Muscle of leg (tissue), 3 donors: ENCODE measurements at regions not wholly inside any gene's neighbourhood (a gene's known extent, or its start where the extent isn't known, plus 50 kb on each side); places are given as distances from the start of the nearest gene placed in this dataset.
"Not testable (repeated sequence)": the region's sequence is repeated elsewhere in the genome, so short reads cannot be mapped to it uniquely, and the experiment has no call there.

ENCODE experiments used
- DNase-seq: peaks from one replicate; pipeline ENCODE4 v3.0.0; 2013
- H3K27ac ChIP-seq: one replicate; pipeline ENCODE4 v1.5.1; 2013; ENCODE audit warnings: mild to moderate bottlenecking, low read length, control low read depth
- H3K27me3 ChIP-seq: one replicate; pipeline ENCODE4 v1.6.1; 2013; ENCODE audit warnings: low read length; ENCODE audit not compliant: control insufficient read depth, insufficient read depth
- H3K36me3 ChIP-seq: one replicate; pipeline ENCODE4 v1.6.1; 2013; ENCODE audit warnings: low read length; ENCODE audit not compliant: control insufficient read depth, insufficient read depth
- H3K4me1 ChIP-seq: one replicate; pipeline ENCODE4 v1.6.1; 2013; ENCODE audit warnings: low read length; ENCODE audit not compliant: control insufficient read depth, insufficient read depth
- H3K4me3 ChIP-seq: one replicate; pipeline ENCODE4 v1.5.1; 2013; ENCODE audit warnings: low read length, control low read depth
- H3K9me3 ChIP-seq: replicated peaks from 2 replicates; pipeline ENCODE4 v1.6.1; 2013; ENCODE audit warnings: low read depth, low read length; ENCODE audit not compliant: control insufficient read depth
- WGBS: methylation state at CpG from one replicate; pipeline ENCODE4 v1.1.5; 2013; ENCODE audit warnings: missing lambda C conversion rate; ENCODE audit not compliant: insufficient coverage; 5-methylcytosine and 5-hydroxymethylcytosine counted together

- no CpG with 5 or more reads among the region's 5 CpGs for WGBS
- H3K4me1 ChIP-seq, DNase-seq, H3K36me3 ChIP-seq, H3K27ac ChIP-seq, H3K4me3 ChIP-seq, H3K27me3 ChIP-seq: not testable (repeated sequence)
- peaks cover 18% of the 10 kb centered on the region for H3K9me3 ChIP-seq
These were observed 208.3 kb upstream of the HES1 start for GRCh38 chr3:193927413-193928206.

- Histone ChIP-seq H3K4me3 (no peak overlapping the region), H3K4me1 (no peaks in the 10 kb centered on the region), H3K27ac (no peak overlapping the region), H3K36me3 (no peaks in the 10 kb centered on the region), H3K9me3 (peaks cover 11% of the 10 kb centered on the region), H3K27me3 (no peaks in the 10 kb centered on the region)
- DNase-seq, result no peak
- WGBS, result 67% methylated on average over 5 of the region's 7 CpGs
These were observed 207.4 kb upstream of the HES1 start for GRCh38 chr3:193928354-193929209.

- 77% methylated on average over 5 of the region's 5 CpGs for WGBS
These were observed 206.6 kb upstream of the HES1 start for GRCh38 chr3:193929373-193929772.

GRCh38 chr3:193929921-193930646, 205.9 kb upstream of the HES1 start:
- WGBS, result 40% methylated on average over 1 of the region's 7 CpGs
- Histone ChIP-seq H3K27ac (no peak overlapping the region), H3K36me3 (no peaks in the 10 kb centered on the region), H3K9me3 (no peaks in the 10 kb centered on the region), H3K27me3 (no peaks in the 10 kb centered on the region), H3K4me1 (no peaks in the 10 kb centered on the region), H3K4me3 (no peak overlapping the region)
- peak; percentile 27 for DNase-seq

More at GRCh38 chr3:193929373-193929772, 206.6 kb upstream of the HES1 start:
- Histone ChIP-seq H3K4me1 (no peaks in the 10 kb centered on the region), H3K27me3 (no peaks in the 10 kb centered on the region), H3K9me3 (peaks cover 5% of the 10 kb centered on the region), H3K4me3 (no peak overlapping the region), H3K36me3 (no peaks in the 10 kb centered on the region), H3K27ac (no peak overlapping the region)
- no peak for DNase-seq

GRCh38 chr3:193932136-193932535, 203.8 kb upstream of the HES1 start:
- no peaks in the 10 kb centered on the region for H3K4me1 ChIP-seq
- no peak for DNase-seq
- H3K36me3 ChIP-seq, result no peaks in the 10 kb centered on the region
- no peaks in the 10 kb centered on the region for H3K27me3 ChIP-seq
- WGBS, result 100% methylated on average over 1 of the region's 2 CpGs
- no peak overlapping the region for H3K27ac ChIP-seq
- no peaks in the 10 kb centered on the region for H3K9me3 ChIP-seq
- no peak overlapping the region for H3K4me3 ChIP-seq

- WGBS, result 82% methylated on average over 1 of the region's 4 CpGs
- no peaks in the 10 kb centered on the region for H3K36me3 ChIP-seq
- no peak overlapping the region for H3K4me3 ChIP-seq
- H3K9me3 ChIP-seq, result no peaks in the 10 kb centered on the region
- H3K27me3 ChIP-seq, result no peaks in the 10 kb centered on the region
- DNase-seq, result no peak
- no peaks in the 10 kb centered on the region for H3K4me1 ChIP-seq
- H3K27ac ChIP-seq, result no peak overlapping the region
These were observed 203.4 kb upstream of the HES1 start for GRCh38 chr3:193932576-193932975.

- H3K36me3 ChIP-seq, result no peaks in the 10 kb centered on the region
- WGBS, result 63% methylated on average over 1 of the region's 1 CpG
These were observed 202.5 kb upstream of the HES1 start for GRCh38 chr3:193933451-193933850.

GRCh38 chr3:193935916-193936315, 200.0 kb upstream of the HES1 start:
- no peak overlapping the region for H3K4me3 ChIP-seq
- no CpG with 5 or more reads among the region's 1 CpG for WGBS
- no peaks in the 10 kb centered on the region for H3K9me3 ChIP-seq
- no peak overlapping the region for H3K27ac ChIP-seq
- H3K27me3 ChIP-seq, result no peaks in the 10 kb centered on the region
- no peak for DNase-seq
- no peaks in the 10 kb centered on the region for H3K36me3 ChIP-seq
- no peaks in the 10 kb centered on the region for H3K4me1 ChIP-seq

More at GRCh38 chr3:193933451-193933850, 202.5 kb upstream of the HES1 start:
- no peak overlapping the region for H3K4me3 ChIP-seq
- no peaks in the 10 kb centered on the region for H3K9me3 ChIP-seq
- no peak for DNase-seq
- no peaks in the 10 kb centered on the region for H3K27me3 ChIP-seq
- H3K4me1 ChIP-seq, result no peaks in the 10 kb centered on the region
- no peak overlapping the region for H3K27ac ChIP-seq

- Histone ChIP-seq H3K27me3 (peaks cover 2% of the 10 kb centered on the region), H3K36me3 (no peaks in the 10 kb centered on the region), H3K9me3 (no peaks in the 10 kb centered on the region), H3K27ac (no peak overlapping the region), H3K4me1 (peaks cover 5% of the 10 kb centered on the region), H3K4me3 (no peak overlapping the region)
- 55% methylated on average over 4 of the region's 6 CpGs for WGBS
- DNase-seq, result no peak
These were observed 197.3 kb upstream of the HES1 start for GRCh38 chr3:193938613-193939012.

- no CpG with 5 or more reads among the region's 4 CpGs for WGBS
- Histone ChIP-seq H3K36me3 (no peaks in the 10 kb centered on the region), H3K9me3 (no peaks in the 10 kb centered on the region), H3K27me3 (peaks cover 2% of the 10 kb centered on the region), H3K4me1 (peaks cover 5% of the 10 kb centered on the region), H3K27ac (no peak overlapping the region), H3K4me3 (no peak overlapping the region)
- DNase-seq, result no peak
These were observed 196.4 kb upstream of the HES1 start for GRCh38 chr3:193939527-193939926.
